Hepatocyte (in vitro differentiated cells): ENCODE measurements at regions not wholly inside any gene's neighbourhood (a gene's known extent, or its start where the extent isn't known, plus 50 kb on each side); places are given as distances from the start of the nearest gene placed in this dataset.

Experiments
- DNase-seq: peaks from one replicate; pipeline ENCODE4 v3.0.0-alpha.2; 2016; ENCODE audit warnings: low spot score
- H2AFZ ChIP-seq: fragments of 200-600 bp; sonication (generic); 2 replicates; pipeline ENCODE4 v1.6.0; 2016; ENCODE audit warnings: antibody characterized with exemption, mild to moderate bottlenecking
- H3K27ac ChIP-seq: fragments of 200-600 bp; sonication (generic); 2 replicates; pipeline ENCODE4 v1.5.1; 2016; ENCODE audit warnings: mild to moderate bottlenecking
- H3K27me3 ChIP-seq: fragments of 200-600 bp; sonication (generic); 2 replicates; pipeline ENCODE4 v1.6.1; 2016
- H3K36me3 ChIP-seq: fragments of 200-600 bp; sonication (generic); replicated peaks from 2 replicates; pipeline ENCODE4 v1.5.1; 2016; ENCODE audit warnings: low read depth; ENCODE audit not compliant: insufficient read depth
- H3K4me1 ChIP-seq: fragments of 200-600 bp; sonication (generic); 2 replicates; pipeline ENCODE4 v1.5.1; 2016; ENCODE audit warnings: mild to moderate bottlenecking, moderate library complexity; ENCODE audit not compliant: insufficient read depth
- H3K4me2 ChIP-seq: fragments of 200-600 bp; sonication (generic); 2 replicates; pipeline ENCODE4 v1.6.0; 2016
- H3K4me3 ChIP-seq: fragments of 200-600 bp; sonication (generic); 2 replicates; pipeline ENCODE4 v1.5.1; 2016; ENCODE audit warnings: mild to moderate bottlenecking
- H3K79me2 ChIP-seq: fragments of 200-600 bp; sonication (generic); 2 replicates; pipeline ENCODE4 v1.6.0; 2017; ENCODE audit warnings: mild to moderate bottlenecking
- H3K9me2 ChIP-seq: fragments of 200-600 bp; sonication (generic); replicated peaks from 2 replicates; pipeline ENCODE4 v1.6.0; 2017; ENCODE audit warnings: mild to moderate bottlenecking; ENCODE audit not compliant: insufficient read depth
- H3K9me3 ChIP-seq: fragments of 200-600 bp; sonication (generic); 2 replicates; pipeline ENCODE4 v1.5.1; 2016; ENCODE audit warnings: low read depth, mild to moderate bottlenecking
- H4K20me1 ChIP-seq: fragments of 200-600 bp; sonication (generic); 2 replicates; pipeline ENCODE4 v1.6.0; 2016; ENCODE audit warnings: mild to moderate bottlenecking; ENCODE audit not compliant: insufficient read depth, poor library complexity, severe bottlenecking
- EZH2 ChIP-seq: fragments of 200-600 bp; sonication (generic); IDR thresholded peaks from 2 replicates; pipeline ENCODE4 v1.6.1; 2016; ENCODE audit warnings: antibody characterized with exemption, mild to moderate bottlenecking, borderline replicate concordance
- EZH2phosphoT487 ChIP-seq: fragments of 200-600 bp; sonication (generic); IDR thresholded peaks from one replicate; pipeline ENCODE4 v1.6.1; 2018; ENCODE audit warnings: antibody characterized with exemption, mild to moderate bottlenecking, low read depth, moderate library complexity; ENCODE audit not compliant: unreplicated experiment, severe bottlenecking
- WGBS: methylation state at CpG from one replicate; pipeline ENCODE4 v1.1.6; 2016; ENCODE audit warnings: low lambda C conversion rate; ENCODE audit errors: missing lambda C conversion rate; 5-methylcytosine and 5-hydroxymethylcytosine counted together
- TF ChIP-seq, protein P1 (sequence below): fragments of 200-600 bp; sonication (generic); IDR thresholded peaks from 2 replicates; pipeline ENCODE4 v1.5.1; 2016; ENCODE audit warnings: antibody characterized with exemption, mild to moderate bottlenecking; ENCODE audit not compliant: poor library complexity

DNA sequence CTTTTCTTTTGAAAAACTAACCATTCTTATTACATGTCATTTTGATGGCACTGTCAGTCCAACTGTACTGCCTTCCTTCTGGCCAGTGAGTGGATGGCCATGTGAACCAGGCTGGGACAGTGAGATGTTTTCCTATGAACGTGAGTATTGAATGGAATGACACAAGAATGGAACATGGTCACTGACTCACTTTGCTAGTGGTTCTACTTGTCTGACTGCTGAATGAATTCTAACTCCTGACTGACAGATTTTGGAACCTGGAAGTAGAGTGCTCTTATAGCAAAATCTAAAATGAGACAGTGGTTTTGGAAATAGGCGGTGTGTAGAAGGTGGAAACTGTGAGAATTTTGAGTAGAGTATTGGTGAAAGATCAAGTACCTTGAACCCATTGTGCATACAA, 606.9 kb upstream of the KCNMB2 start:
- Histone ChIP-seq H3K79me2 (no peaks in the 10 kb centered on the region), H2AFZ (no peak overlapping the region), H3K9me3 (no peaks in the 10 kb centered on the region), H3K4me1 (peaks cover 10% of the 10 kb centered on the region), H3K27me3 (no peaks in the 10 kb centered on the region), H3K9me2 (no peaks in the 10 kb centered on the region), H3K36me3 (no peaks in the 10 kb centered on the region), H3K4me3 (no peak overlapping the region), H3K4me2 (no peak overlapping the region), H3K27ac (no peak overlapping the region), H4K20me1 (no peaks in the 10 kb centered on the region)
- TF ChIP-seq, protein P1, sequence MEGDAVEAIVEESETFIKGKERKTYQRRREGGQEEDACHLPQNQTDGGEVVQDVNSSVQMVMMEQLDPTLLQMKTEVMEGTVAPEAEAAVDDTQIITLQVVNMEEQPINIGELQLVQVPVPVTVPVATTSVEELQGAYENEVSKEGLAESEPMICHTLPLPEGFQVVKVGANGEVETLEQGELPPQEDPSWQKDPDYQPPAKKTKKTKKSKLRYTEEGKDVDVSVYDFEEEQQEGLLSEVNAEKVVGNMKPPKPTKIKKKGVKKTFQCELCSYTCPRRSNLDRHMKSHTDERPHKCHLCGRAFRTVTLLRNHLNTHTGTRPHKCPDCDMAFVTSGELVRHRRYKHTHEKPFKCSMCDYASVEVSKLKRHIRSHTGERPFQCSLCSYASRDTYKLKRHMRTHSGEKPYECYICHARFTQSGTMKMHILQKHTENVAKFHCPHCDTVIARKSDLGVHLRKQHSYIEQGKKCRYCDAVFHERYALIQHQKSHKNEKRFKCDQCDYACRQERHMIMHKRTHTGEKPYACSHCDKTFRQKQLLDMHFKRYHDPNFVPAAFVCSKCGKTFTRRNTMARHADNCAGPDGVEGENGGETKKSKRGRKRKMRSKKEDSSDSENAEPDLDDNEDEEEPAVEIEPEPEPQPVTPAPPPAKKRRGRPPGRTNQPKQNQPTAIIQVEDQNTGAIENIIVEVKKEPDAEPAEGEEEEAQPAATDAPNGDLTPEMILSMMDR: no peak
- TF ChIP-seq EZH2phosphoT487: no peak
- no peak for TF ChIP-seq EZH2
- DNase-seq: no peak
- WGBS: 94% methylated on average over 2 of the region's 2 CpGs

- no peaks in the 10 kb centered on the region for H3K79me2 ChIP-seq
- no peak for DNase-seq
- no peak overlapping the region for H3K4me3 ChIP-seq
- no peak overlapping the region for H2AFZ ChIP-seq
- no peaks in the 10 kb centered on the region for H3K9me2 ChIP-seq
- H3K4me2 ChIP-seq: no peak overlapping the region
- H3K4me1 ChIP-seq: peaks cover 23% of the 10 kb centered on the region
- 72% methylated on average over 2 of the region's 2 CpGs for WGBS
- no peak overlapping the region for H3K27ac ChIP-seq
- H3K27me3 ChIP-seq: no peaks in the 10 kb centered on the region
- H3K9me3 ChIP-seq: no peaks in the 10 kb centered on the region
- no peaks in the 10 kb centered on the region for H3K36me3 ChIP-seq
- no peaks in the 10 kb centered on the region for H4K20me1 ChIP-seq
- TF ChIP-seq EZH2phosphoT487 (no peak), EZH2 (no peak)
- TF ChIP-seq, protein P1: no peak
Measured at GRCh38 chr3:177930771-177931170, 605.5 kb upstream of the KCNMB2 start.

GRCh38 chr3:177931346-177931745, 604.9 kb upstream of the KCNMB2 start:
- Histone ChIP-seq H2AFZ (no peak overlapping the region), H3K27ac (no peak overlapping the region), H3K9me3 (no peaks in the 10 kb centered on the region), H3K27me3 (no peaks in the 10 kb centered on the region), H3K36me3 (no peaks in the 10 kb centered on the region), H3K4me3 (no peak overlapping the region), H3K9me2 (no peaks in the 10 kb centered on the region), H3K79me2 (no peaks in the 10 kb centered on the region), H3K4me1 (peaks cover 23% of the 10 kb centered on the region), H4K20me1 (no peaks in the 10 kb centered on the region), H3K4me2 (no peak overlapping the region)
- WGBS: 98% methylated on average over 2 of the region's 2 CpGs
- TF ChIP-seq EZH2: no peak
- TF ChIP-seq, protein P1: no peak
- TF ChIP-seq EZH2phosphoT487: no peak
- no peak for DNase-seq

- Histone ChIP-seq H4K20me1 (no peaks in the 10 kb centered on the region), H3K4me3 (no peak overlapping the region), H3K36me3 (no peaks in the 10 kb centered on the region), H3K4me2 (no peak overlapping the region), H3K79me2 (no peaks in the 10 kb centered on the region), H3K4me1 (peaks cover 23% of the 10 kb centered on the region), H2AFZ (no peak overlapping the region), H3K27me3 (no peaks in the 10 kb centered on the region), H3K9me3 (no peaks in the 10 kb centered on the region), H3K27ac (no peak overlapping the region), H3K9me2 (no peaks in the 10 kb centered on the region)
- TF ChIP-seq EZH2phosphoT487 (no peak), EZH2 (no peak)
- TF ChIP-seq, protein P1: no peak
- DNase-seq: no peak
- WGBS: 97% methylated on average over 1 of the region's 1 CpG
Measured at GRCh38 chr3:177932346-177932745, 603.9 kb upstream of the KCNMB2 start.
